Peyer's patch (tissue), 4 donors: ENCODE measurements at regions not wholly inside any gene's neighbourhood (a gene's known extent, or its start where the extent isn't known, plus 50 kb on each side); places are given as distances from the start of the nearest gene placed in this dataset.

Experiments
- DNase-seq, 3 donors: peaks; one replicate each; pipeline ENCODE4 v3.0.0-alpha.2; 2017 to 2019
- H3K27ac ChIP-seq, 4 donors: fragments of 200-600 bp; sonication (generic); one replicate each; pipeline ENCODE4 v1.5.1; 2016 to 2019
- H3K27me3 ChIP-seq, 2 donors: fragments of 200-600 bp; sonication (generic); one replicate each; pipeline ENCODE4 v1.5.1; 2019
- H3K36me3 ChIP-seq, 3 donors: fragments of 200-600 bp; sonication (generic); one replicate each; pipeline ENCODE4 v1.5.1; 2016 to 2019
- H3K4me1 ChIP-seq, 4 donors: fragments of 200-600 bp; sonication (generic); one replicate each; pipeline ENCODE4 v1.5.1; 2016 to 2019
- H3K4me3 ChIP-seq, 4 donors: fragments of 200-600 bp; sonication (generic); 1 replicate in 3 of 4; 2 replicates in 1 of 4; pipeline ENCODE4 v1.5.1; 2016 to 2019; ENCODE audit warnings: mild to moderate bottlenecking in 1 of 4
- H3K9me3 ChIP-seq, 4 donors: fragments of 200-600 bp; sonication (generic); one replicate each; pipeline ENCODE4 v1.5.1; 2016 to 2019; ENCODE audit warnings: mild to moderate bottlenecking in 1 of 4
- POLR2A ChIP-seq, 2 donors: fragments of 450-650 bp; IDR thresholded peaks; one replicate each; pipeline ENCODE4 v1.5.1; 2017; ENCODE audit warnings: antibody characterized with exemption in 2 of 2, mild to moderate bottlenecking in 2 of 2, moderate library complexity in 2 of 2
- TF ChIP-seq, protein P1 (sequence below), 6 experiments: fragments of 450-650 bp in 4 of 6; fragments of 200-600 bp in 2 of 6; sonication (generic) in 1 of 6; IDR thresholded peaks; one replicate each; pipeline ENCODE4 v1.5.1; 2017 to 2019; ENCODE audit warnings: antibody characterized with exemption in 6 of 6, mild to moderate bottlenecking in 3 of 6, moderate library complexity in 1 of 6

DNA sequence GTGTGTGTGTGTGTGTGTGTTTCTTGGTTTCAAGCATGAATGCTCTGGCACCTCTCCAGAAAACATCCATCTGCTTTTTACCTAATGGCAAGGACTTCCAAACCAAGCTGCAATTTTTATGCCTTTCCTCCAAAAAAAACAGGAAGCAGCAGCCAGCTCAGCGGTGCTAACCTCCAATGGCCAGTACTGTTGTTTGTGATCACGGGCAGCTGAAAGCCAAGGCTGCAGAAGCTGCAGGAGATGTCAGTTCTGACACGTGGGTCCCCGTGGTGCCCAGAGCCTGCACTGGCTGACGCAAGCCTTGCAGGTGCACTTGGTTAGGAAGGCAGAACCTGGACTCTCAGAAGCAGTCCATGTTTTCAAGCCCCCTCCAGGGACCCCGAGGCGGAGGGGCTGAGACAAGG is 313.6 kb upstream of the DDX53 start:
- TF ChIP-seq, protein P1, sequence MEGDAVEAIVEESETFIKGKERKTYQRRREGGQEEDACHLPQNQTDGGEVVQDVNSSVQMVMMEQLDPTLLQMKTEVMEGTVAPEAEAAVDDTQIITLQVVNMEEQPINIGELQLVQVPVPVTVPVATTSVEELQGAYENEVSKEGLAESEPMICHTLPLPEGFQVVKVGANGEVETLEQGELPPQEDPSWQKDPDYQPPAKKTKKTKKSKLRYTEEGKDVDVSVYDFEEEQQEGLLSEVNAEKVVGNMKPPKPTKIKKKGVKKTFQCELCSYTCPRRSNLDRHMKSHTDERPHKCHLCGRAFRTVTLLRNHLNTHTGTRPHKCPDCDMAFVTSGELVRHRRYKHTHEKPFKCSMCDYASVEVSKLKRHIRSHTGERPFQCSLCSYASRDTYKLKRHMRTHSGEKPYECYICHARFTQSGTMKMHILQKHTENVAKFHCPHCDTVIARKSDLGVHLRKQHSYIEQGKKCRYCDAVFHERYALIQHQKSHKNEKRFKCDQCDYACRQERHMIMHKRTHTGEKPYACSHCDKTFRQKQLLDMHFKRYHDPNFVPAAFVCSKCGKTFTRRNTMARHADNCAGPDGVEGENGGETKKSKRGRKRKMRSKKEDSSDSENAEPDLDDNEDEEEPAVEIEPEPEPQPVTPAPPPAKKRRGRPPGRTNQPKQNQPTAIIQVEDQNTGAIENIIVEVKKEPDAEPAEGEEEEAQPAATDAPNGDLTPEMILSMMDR (IDR thresholded peaks at IDR 0.05) = no peak
- no peak for TF ChIP-seq POLR2A (IDR thresholded peaks at IDR 0.05)
- DNase-seq = no peak
- H3K36me3 ChIP-seq = no peaks in the 10 kb centered on the region

DNA sequence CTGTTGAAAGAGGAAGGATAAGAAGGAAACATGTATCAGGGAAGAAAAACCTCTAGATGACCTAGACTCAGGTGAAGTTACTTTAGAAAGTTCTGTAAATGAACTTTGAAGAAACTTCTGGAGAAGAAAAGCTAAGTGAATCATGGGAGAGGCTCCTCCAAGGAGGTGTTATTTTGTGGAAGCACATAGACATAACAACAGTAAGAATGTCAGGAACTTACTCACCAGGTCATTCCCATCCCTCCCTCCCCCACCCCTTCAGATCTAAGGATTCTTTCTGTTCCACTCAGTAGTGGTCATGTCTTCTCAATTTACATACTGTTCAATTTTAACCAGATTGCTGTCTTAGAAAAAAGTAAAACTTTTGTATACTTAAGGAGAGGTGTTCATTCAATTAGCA is 310.5 kb upstream of the DDX53 start:
- no peaks in the 10 kb centered on the region for H3K4me1 ChIP-seq
- H3K9me3 ChIP-seq = no peaks in the 10 kb centered on the region
- TF ChIP-seq, protein P1 (IDR thresholded peaks at IDR 0.05) = no peak
- no peak for TF ChIP-seq POLR2A (IDR thresholded peaks at IDR 0.05)
- no peaks in the 10 kb centered on the region for H3K36me3 ChIP-seq
- H3K4me3 ChIP-seq = no peak overlapping the region
- no peak overlapping the region for H3K27ac ChIP-seq
- H3K27me3 ChIP-seq = no peaks in the 10 kb centered on the region
- no peak for DNase-seq

More for the DNA sequence above, 313.6 kb upstream of the DDX53 start:
- H3K27me3 ChIP-seq = no peaks in the 10 kb centered on the region
- H3K4me1 ChIP-seq = no peaks in the 10 kb centered on the region
- H3K9me3 ChIP-seq = no peaks in the 10 kb centered on the region
- no peak overlapping the region for H3K27ac ChIP-seq
- H3K4me3 ChIP-seq = no peak overlapping the region

DNA sequence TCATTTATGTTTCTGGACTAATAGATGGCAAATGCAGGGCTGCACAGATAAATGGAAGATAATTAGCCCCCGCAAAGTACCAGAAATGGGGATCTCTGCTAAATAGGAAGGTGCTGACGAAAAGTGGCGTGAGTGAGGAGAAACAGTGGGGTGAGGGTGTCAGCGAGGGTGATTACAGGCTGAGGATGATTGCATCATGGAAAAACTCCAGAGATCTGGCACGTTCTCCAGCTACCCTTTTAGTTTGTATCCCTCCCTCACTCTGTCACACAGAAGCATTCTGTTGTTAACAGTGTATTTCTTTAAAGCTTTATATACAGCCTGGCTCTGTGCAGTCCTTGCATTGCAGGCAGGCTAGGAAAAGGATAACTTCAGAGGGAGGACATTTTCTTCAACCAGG is 309.6 kb upstream of the DDX53 start:
- H3K4me3 ChIP-seq = no peak overlapping the region
- no peaks in the 10 kb centered on the region for H3K36me3 ChIP-seq
- H3K27ac ChIP-seq = no peak overlapping the region
- DNase-seq = no peak
- no peaks in the 10 kb centered on the region for H3K9me3 ChIP-seq
- no peaks in the 10 kb centered on the region for H3K27me3 ChIP-seq
- no peaks in the 10 kb centered on the region for H3K4me1 ChIP-seq
- TF ChIP-seq POLR2A (IDR thresholded peaks at IDR 0.05) = no peak
- TF ChIP-seq, protein P1 (IDR thresholded peaks at IDR 0.05) = no peak

DNA sequence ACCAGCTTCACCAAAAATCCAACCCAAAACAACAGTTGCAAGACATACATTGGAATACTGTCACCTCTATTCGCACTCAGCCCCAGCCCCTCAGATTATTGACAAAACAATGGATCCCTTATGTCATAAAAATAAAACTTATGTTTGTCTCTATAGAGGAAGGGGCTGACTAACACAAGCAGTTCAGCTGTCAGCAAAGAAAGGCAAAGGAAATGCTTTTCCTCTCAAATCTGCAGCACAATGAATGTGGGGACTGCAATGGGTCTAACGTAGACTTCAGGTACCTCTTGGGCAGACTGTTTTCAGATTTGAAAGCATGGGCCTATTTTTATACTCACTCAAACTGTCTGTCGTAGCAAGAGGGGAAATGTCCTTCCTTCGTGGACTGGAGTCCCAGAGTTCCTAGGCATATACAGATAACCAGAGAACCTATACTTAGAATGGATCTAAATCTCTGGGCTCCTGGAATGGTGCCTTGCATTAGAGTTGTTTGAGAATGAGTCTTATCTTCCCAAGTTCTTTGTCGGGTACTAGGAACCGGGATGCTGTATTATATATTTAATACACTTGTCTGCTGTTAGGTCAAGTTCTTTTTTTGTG is 307.7 kb upstream of the DDX53 start:
- DNase-seq = no peak
- Histone ChIP-seq H3K27ac (no peak overlapping the region), H3K4me1 (no peaks in the 10 kb centered on the region), H3K9me3 (no peaks in the 10 kb centered on the region), H3K4me3 (no peak overlapping the region), H3K36me3 (no peaks in the 10 kb centered on the region), H3K27me3 (no peaks in the 10 kb centered on the region)
- TF ChIP-seq POLR2A (IDR thresholded peaks at IDR 0.05) = no peak
- TF ChIP-seq, protein P1 (IDR thresholded peaks at IDR 0.05) = no peak

DNA sequence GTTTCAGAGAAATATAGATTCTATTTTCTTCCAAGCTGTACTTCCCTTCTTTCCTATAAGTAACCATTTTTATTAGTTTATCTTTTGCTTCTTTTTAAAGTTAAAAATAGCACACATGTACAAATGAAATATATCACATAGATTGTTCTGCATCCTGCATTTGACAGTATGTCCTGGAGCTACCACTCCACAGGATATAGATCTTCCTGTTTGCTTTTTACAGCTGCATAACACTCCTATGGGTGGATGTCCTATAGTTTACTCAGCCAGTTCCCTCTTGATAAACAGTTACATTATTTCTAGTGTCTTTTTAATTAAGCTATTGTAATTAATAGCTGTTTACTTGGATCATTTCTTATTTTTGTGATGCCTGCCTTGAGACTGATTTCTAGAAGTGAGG is 301.6 kb upstream of the DDX53 start:
- H3K9me3 ChIP-seq = no peaks in the 10 kb centered on the region
- no peaks in the 10 kb centered on the region for H3K4me1 ChIP-seq
- DNase-seq = no peak
- no peak overlapping the region for H3K27ac ChIP-seq
- TF ChIP-seq POLR2A (IDR thresholded peaks at IDR 0.05) = no peak
- TF ChIP-seq, protein P1 (IDR thresholded peaks at IDR 0.05) = no peak
- H3K4me3 ChIP-seq = no peak overlapping the region
- H3K27me3 ChIP-seq = no peaks in the 10 kb centered on the region
- no peaks in the 10 kb centered on the region for H3K36me3 ChIP-seq
